CD4-positive, alpha-beta T cell (primary cell): ENCODE measurements at regions not wholly inside any gene's neighbourhood (a gene's known extent, or its start where the extent isn't known, plus 50 kb on each side); places are given as distances from the start of the nearest gene placed in this dataset.

ENCODE experiments used
- ATAC-seq: fragments of 200-7000 bp; cut with Tn5 transposase; one replicate; pipeline ENCODE4 v1.10.0; 2022; ENCODE audit warnings: mild to moderate bottlenecking; ENCODE audit not compliant: poor library complexity
- CTCF ChIA-PET: fragments of 350-600 bp; sonication (Branson Sonifier 250); formaldehyde crosslinking; loops from one replicate; lab custom pipeline; 2021; ENCODE audit warnings: antibody characterized with exemption, inconsistent platforms; lab: Charles Lee
- POLR2A ChIA-PET: fragments of 350-600 bp; sonication (Branson Sonifier 250); formaldehyde crosslinking; loops from one replicate; lab custom pipeline; 2021; ENCODE audit warnings: antibody characterized with exemption, inconsistent platforms; lab: Charles Lee
- DNase-seq, 14 experiments: peaks; one replicate each; pipeline ENCODE4 v3.0.0-alpha.2; 2013 to 2020; ENCODE audit warnings: mixed read lengths in 2 of 14
- H3K27ac ChIP-seq, 2 donors: one replicate each; pipeline versions ENCODE4 v1.5.1 to v1.7.0; 2013; ENCODE audit warnings: low read length in 2 of 2, low read depth in 1 of 2, mild to moderate bottlenecking in 1 of 2
- H3K27me3 ChIP-seq, 2 experiments: 1 replicate in 1 of 2; 2 replicates in 1 of 2; pipeline versions ENCODE4 v1.6.1 to v1.7.0; 2013; ENCODE audit warnings: low read length in 2 of 2, control low read depth in 1 of 2, mild to moderate bottlenecking in 1 of 2, moderate library complexity in 1 of 2; ENCODE audit not compliant: insufficient read depth in 2 of 2, control insufficient read depth in 1 of 2
- H3K36me3 ChIP-seq: one replicate; pipeline ENCODE4 v1.6.1; 2013; ENCODE audit warnings: low read length, control low read depth; ENCODE audit not compliant: insufficient read depth
- H3K4me1 ChIP-seq: one replicate; pipeline ENCODE4 v1.6.1; 2013; ENCODE audit warnings: low read length, control low read depth; ENCODE audit not compliant: insufficient read depth
- H3K4me3 ChIP-seq: one replicate; pipeline ENCODE4 v1.5.1; 2013; ENCODE audit warnings: mild to moderate bottlenecking, low read length, moderate library complexity
- H3K9me3 ChIP-seq, 2 experiments: 1 replicate in 1 of 2; 2 replicates in 1 of 2; pipeline versions ENCODE4 v1.6.1 to v1.7.0; 2013; ENCODE audit warnings: low read length in 2 of 2, mild to moderate bottlenecking in 2 of 2, control low read depth in 1 of 2, moderate library complexity in 1 of 2; ENCODE audit not compliant: control insufficient read depth in 1 of 2, insufficient read depth in 1 of 2
- H3K27ac Mint-ChIP-seq: one replicate; pipeline ENCODE4 v1.8.0; 2020; ENCODE audit warnings: mixed read lengths
- H3K27me3 Mint-ChIP-seq: one replicate; pipeline ENCODE4 v1.8.0; 2021; ENCODE audit warnings: mixed read lengths
- H3K36me3 Mint-ChIP-seq: one replicate; pipeline ENCODE4 v1.8.0; 2021; ENCODE audit warnings: low read depth, mixed read lengths
- H3K4me1 Mint-ChIP-seq: one replicate; pipeline ENCODE4 v1.8.0; 2021; ENCODE audit warnings: low read depth, mixed read lengths
- H3K4me3 Mint-ChIP-seq: one replicate; pipeline ENCODE4 v1.8.0; 2020; ENCODE audit warnings: mild to moderate bottlenecking, mixed read lengths
- H3K9me3 Mint-ChIP-seq: one replicate; pipeline ENCODE4 v1.8.0; 2020; ENCODE audit warnings: mixed read lengths
- CTCF ChIP-seq: fragments of 200-600 bp; IDR thresholded peaks from one replicate; pipeline ENCODE4 v1.8.0; 2022; ENCODE audit warnings: antibody characterized with exemption, mild to moderate bottlenecking
- intact Hi-C, 2 experiments: fragments of 100-400 bp; cut with DNase I in 1 of 2; cut with micrococcal nuclease in 1 of 2; formaldehyde crosslinking; loops; one replicate each; pipeline versions ENCODE4 v1.15.1 to v1.9.0; 2023 to 2025; cut with DNase I, micrococcal nuclease

GRCh38 chr9:135227641-135228251, 140.3 kb downstream of the OLFM1 start:
- no peaks in the 10 kb centered on the region for H3K36me3 Mint-ChIP-seq

GRCh38 chr9:135228345-135228982, 141.0 kb downstream of the OLFM1 start:
- ATAC-seq (no peak), DNase-seq (no peak)
- H3K4me3 ChIP-seq: no peak overlapping the region
- Mint-ChIP-seq H3K36me3 (no peaks in the 10 kb centered on the region), H3K4me1 (no peaks in the 10 kb centered on the region), H3K4me3 (no peak overlapping the region), H3K27me3 (peaks cover 4% of the 10 kb centered on the region), H3K27ac (no peak overlapping the region), H3K9me3 (no peaks in the 10 kb centered on the region)
- ChIA-PET CTCF (no interaction called here), POLR2A (no interaction called here)
- H3K9me3 ChIP-seq: peaks cover 0 to 36% of the 10 kb centered on the region in 2 experiments
- TF ChIP-seq CTCF: no peak
- H3K4me1 ChIP-seq: no peaks in the 10 kb centered on the region
- H3K27ac ChIP-seq: no peak overlapping the region
- H3K27me3 ChIP-seq: no peaks in the 10 kb centered on the region
- intact Hi-C loops: no loop called here
- no peaks in the 10 kb centered on the region for H3K36me3 ChIP-seq

More at GRCh38 chr9:135227641-135228251, 140.3 kb downstream of the OLFM1 start:
- ChIA-PET CTCF (no interaction called here), POLR2A (no interaction called here)
- DNase-seq (no peak), ATAC-seq (no peak)
- H3K9me3 Mint-ChIP-seq: no peaks in the 10 kb centered on the region
- Histone ChIP-seq H3K36me3 (no peaks in the 10 kb centered on the region), H3K4me1 (no peaks in the 10 kb centered on the region), H3K9me3 (peaks cover 0 to 36% of the 10 kb centered on the region in 2 experiments), H3K27ac (no peak overlapping the region), H3K4me3 (no peak overlapping the region), H3K27me3 (no peaks in the 10 kb centered on the region)
- H3K4me3 Mint-ChIP-seq: no peak overlapping the region
- no peak overlapping the region for H3K27ac Mint-ChIP-seq
- H3K27me3 Mint-ChIP-seq: peaks cover 4% of the 10 kb centered on the region
- no peak for TF ChIP-seq CTCF
- intact Hi-C loops: no loop called here
- H3K4me1 Mint-ChIP-seq: no peaks in the 10 kb centered on the region

- Histone ChIP-seq H3K4me3 (no peak overlapping the region), H3K36me3 (no peaks in the 10 kb centered on the region), H3K27ac (no peak overlapping the region), H3K9me3 (peaks cover 5 to 36% of the 10 kb centered on the region in 2 experiments), H3K27me3 (no peaks in the 10 kb centered on the region), H3K4me1 (no peaks in the 10 kb centered on the region)
- peaks cover 4% of the 10 kb centered on the region for H3K27me3 Mint-ChIP-seq
- H3K36me3 Mint-ChIP-seq: no peaks in the 10 kb centered on the region
- H3K9me3 Mint-ChIP-seq: peaks cover 2% of the 10 kb centered on the region
- DNase-seq (no peak), ATAC-seq (no peak)
- POLR2A ChIA-PET: no interaction called here
- TF ChIP-seq CTCF: no peak
- no peaks in the 10 kb centered on the region for H3K4me1 Mint-ChIP-seq
- CTCF ChIA-PET: no interaction called here
- H3K4me3 Mint-ChIP-seq: no peak overlapping the region
- intact Hi-C loops: no loop called here
- no peak overlapping the region for H3K27ac Mint-ChIP-seq
These were observed 141.6 kb downstream of the OLFM1 start for GRCh38 chr9:135228983-135229625.
